ENCODE measurements at regions not wholly inside any gene's neighbourhood (a gene's known extent, or its start where the extent isn't known, plus 50 kb on each side); places are given as distances from the start of the nearest gene placed in this dataset.

GRCh38 chr13:69324090-69324886 is 783.3 kb upstream of the ATXN8OS start:
- DNase-seq (ENCODE audit: low spot score): no peak

GRCh38 chr13:69319656-69320055 is 788.0 kb upstream of the ATXN8OS start:
- TF ChIP-seq FOXA1 (IDR thresholded peaks at IDR 0.05): no peak
- no peak for TF ChIP-seq MAX (IDR thresholded peaks at IDR 0.05)
- no peak for TF ChIP-seq ATF3 (IDR thresholded peaks at IDR 0.05)
- no peak for TF ChIP-seq FOXA2 (IDR thresholded peaks at IDR 0.05)
- TF ChIP-seq RXRA (IDR thresholded peaks at IDR 0.05): no peak
- no peak for DNase-seq (ENCODE audit: low spot score)

More at GRCh38 chr13:69324090-69324886, 783.3 kb upstream of the ATXN8OS start:
- no peaks in the 10 kb centered on the region for H3K4me1 ChIP-seq (ENCODE audit: control insufficient read depth in 4 of 4, insufficient read depth in 4 of 4, low read length in 3 of 4)
- H3K9ac ChIP-seq (ENCODE audit: low read depth in 1 of 2, low read length in 2 of 2): no peak overlapping the region
- WGBS: 3% methylated on average over 2 of the region's 2 CpGs
- no peaks in the 10 kb centered on the region for H3K36me3 ChIP-seq (ENCODE audit: control insufficient read depth in 4 of 4, insufficient read depth in 3 of 4, low read depth in 1 of 4, low read length in 3 of 4)
- no peaks in the 10 kb centered on the region for H3K27me3 ChIP-seq (ENCODE audit: control insufficient read depth in 4 of 4, insufficient read depth in 4 of 4, low read length in 3 of 4)
- H3K27ac ChIP-seq (ENCODE audit: low read depth in 1 of 2, low read length in 2 of 2): no peak overlapping the region
- H3K9me3 ChIP-seq (ENCODE audit: control insufficient read depth in 4 of 4, low read length in 3 of 4): no peaks in the 10 kb centered on the region
- no peak for TF ChIP-seq TAF1 (conservative IDR thresholded peaks at IDR 0.05)
- peak; percentile 8 for TF ChIP-seq CTCF (IDR thresholded peaks at IDR 0.05; ENCODE audit: low read depth, low read length, missing input control)
- TF ChIP-seq RAD21 (IDR thresholded peaks at IDR 0.05): peak; percentile 45 to 64
- no peak overlapping the region for H3K4me3 ChIP-seq (ENCODE audit: low read depth in 1 of 3, low read length in 3 of 3)

GRCh38 chr13:69315039-69315438 is 792.6 kb upstream of the ATXN8OS start:
- no peak overlapping the region for H3K4me3 ChIP-seq (ENCODE audit: low read depth in 1 of 3, low read length in 3 of 3)
- H3K36me3 ChIP-seq (ENCODE audit: control insufficient read depth in 4 of 4, insufficient read depth in 3 of 4, low read depth in 1 of 4, low read length in 3 of 4): no peaks in the 10 kb centered on the region
- WGBS: 77% methylated on average over 3 of the region's 3 CpGs
- H3K9ac ChIP-seq (ENCODE audit: low read depth in 1 of 2, low read length in 2 of 2): no peak overlapping the region
- no peaks in the 10 kb centered on the region for H3K4me1 ChIP-seq (ENCODE audit: control insufficient read depth in 4 of 4, insufficient read depth in 4 of 4, low read length in 3 of 4)
- no peaks in the 10 kb centered on the region for H3K9me3 ChIP-seq (ENCODE audit: control insufficient read depth in 4 of 4, low read length in 3 of 4)
- DNase-seq (ENCODE audit: low spot score): no peak
- H3K27ac ChIP-seq (ENCODE audit: low read depth in 1 of 2, low read length in 2 of 2): no peak overlapping the region
- H3K27me3 ChIP-seq (ENCODE audit: control insufficient read depth in 4 of 4, insufficient read depth in 4 of 4, low read length in 3 of 4): no peaks in the 10 kb centered on the region
- TF ChIP-seq SP1 (IDR thresholded peaks at IDR 0.05) (no peak), FOXA2 (IDR thresholded peaks at IDR 0.05) (no peak), CTCF (IDR thresholded peaks at IDR 0.05; ENCODE audit: low read depth, low read length, missing input control) (no peak), EGR1 (IDR thresholded peaks at IDR 0.05; ENCODE audit: low read depth in 2 of 2) (no peak), NR2F2 (IDR thresholded peaks at IDR 0.05) (no peak), REST (IDR thresholded peaks at IDR 0.05) (no peak), FOXA1 (IDR thresholded peaks at IDR 0.05) (no peak), JUND (IDR thresholded peaks at IDR 0.05) (no peak), MAX (IDR thresholded peaks at IDR 0.05) (no peak), RXRA (IDR thresholded peaks at IDR 0.05) (no peak), HNF4A (conservative IDR thresholded peaks at IDR 0.05) (no peak), YY1 (IDR thresholded peaks at IDR 0.05) (no peak), TAF1 (conservative IDR thresholded peaks at IDR 0.05) (no peak), ZBTB33 (IDR thresholded peaks at IDR 0.05) (no peak)

More at GRCh38 chr13:69319656-69320055, 788.0 kb upstream of the ATXN8OS start:
- Histone ChIP-seq H3K4me3 (ENCODE audit: low read depth in 1 of 3, low read length in 3 of 3) (no peak overlapping the region), H3K9me3 (ENCODE audit: control insufficient read depth in 4 of 4, low read length in 3 of 4) (no peaks in the 10 kb centered on the region), H3K36me3 (ENCODE audit: control insufficient read depth in 4 of 4, insufficient read depth in 3 of 4, low read depth in 1 of 4, low read length in 3 of 4) (no peaks in the 10 kb centered on the region), H3K27me3 (ENCODE audit: control insufficient read depth in 4 of 4, insufficient read depth in 4 of 4, low read length in 3 of 4) (no peaks in the 10 kb centered on the region), H3K9ac (ENCODE audit: low read depth in 1 of 2, low read length in 2 of 2) (no peak overlapping the region), H3K27ac (ENCODE audit: low read depth in 1 of 2, low read length in 2 of 2) (no peak overlapping the region), H3K4me1 (ENCODE audit: control insufficient read depth in 4 of 4, insufficient read depth in 4 of 4, low read length in 3 of 4) (no peaks in the 10 kb centered on the region)
- 80% methylated on average over 3 of the region's 3 CpGs for whole genome bisulfite sequencing
